ENCODE measurements at regions not wholly inside any gene's neighbourhood (a gene's known extent, or its start where the extent isn't known, plus 50 kb on each side); places are given as distances from the start of the nearest gene placed in this dataset.

- no peak for DNase-seq (ENCODE audit: low read depth, low spot score)
- no peak for TF ChIP-seq FOXP2 (optimal IDR thresholded peaks at IDR 0.05; ENCODE audit: control extremely low read depth, extremely low read length, insufficient read depth)
- no peak for TF ChIP-seq POLR2AphosphoS5 (IDR thresholded peaks at IDR 0.05; ENCODE audit: borderline replicate concordance, low read depth, low read length)
- TF ChIP-seq EZH2 (IDR thresholded peaks at IDR 0.05), result no peak
- no peak overlapping the region for H3K27ac ChIP-seq
- H3K9me3 ChIP-seq (ENCODE audit: low read depth, low read length), result no peaks in the 10 kb centered on the region
- no peak overlapping the region for H3K4me3 ChIP-seq
- H3K9ac ChIP-seq (ENCODE audit: insufficient read length), result no peak overlapping the region
- no peaks in the 10 kb centered on the region for H3K36me3 ChIP-seq (ENCODE audit: insufficient read depth, low read length)
These were observed 50.0 kb upstream of the ABLIM1 start for GRCh38 chr10:114708084-114708483.

GRCh38 chr10:114708717-114709335 is 50.8 kb upstream of the ABLIM1 start:
- DNase-seq (ENCODE audit: low read depth, low spot score), result no peak
- Histone ChIP-seq H3K27ac (no peak overlapping the region), H3K36me3 (ENCODE audit: insufficient read depth, low read length) (no peaks in the 10 kb centered on the region), H3K9me3 (ENCODE audit: low read depth, low read length) (no peaks in the 10 kb centered on the region), H3K4me3 (no peak overlapping the region), H3K9ac (ENCODE audit: insufficient read length) (no peak overlapping the region)
- TF ChIP-seq EZH2 (IDR thresholded peaks at IDR 0.05) (no peak), FOXP2 (optimal IDR thresholded peaks at IDR 0.05; ENCODE audit: control extremely low read depth, extremely low read length, insufficient read depth) (no peak), POLR2AphosphoS5 (IDR thresholded peaks at IDR 0.05; ENCODE audit: borderline replicate concordance, low read depth, low read length) (no peak)

- Histone ChIP-seq H3K4me3 (no peak overlapping the region), H3K36me3 (ENCODE audit: insufficient read depth, low read length) (no peaks in the 10 kb centered on the region), H3K9me3 (ENCODE audit: low read depth, low read length) (no peaks in the 10 kb centered on the region), H3K27ac (no peak overlapping the region), H3K9ac (ENCODE audit: insufficient read length) (no peak overlapping the region)
- TF ChIP-seq POLR2AphosphoS5 (IDR thresholded peaks at IDR 0.05; ENCODE audit: borderline replicate concordance, low read depth, low read length), result no peak
- TF ChIP-seq FOXP2 (optimal IDR thresholded peaks at IDR 0.05; ENCODE audit: control extremely low read depth, extremely low read length, insufficient read depth), result no peak
- no peak for TF ChIP-seq EZH2 (IDR thresholded peaks at IDR 0.05)
- no peak for DNase-seq (ENCODE audit: low read depth, low spot score)
These were observed 51.9 kb upstream of the ABLIM1 start for GRCh38 chr10:114709984-114710383.

GRCh38 chr10:114711176-114711868 is 53.2 kb upstream of the ABLIM1 start:
- Histone ChIP-seq H3K36me3 (ENCODE audit: insufficient read depth, low read length) (no peaks in the 10 kb centered on the region), H3K9ac (ENCODE audit: insufficient read length) (no peak overlapping the region), H3K27ac (no peak overlapping the region), H3K9me3 (ENCODE audit: low read depth, low read length) (no peaks in the 10 kb centered on the region), H3K4me3 (no peak overlapping the region)
- TF ChIP-seq POLR2AphosphoS5 (IDR thresholded peaks at IDR 0.05; ENCODE audit: borderline replicate concordance, low read depth, low read length), result no peak
- TF ChIP-seq EZH2 (IDR thresholded peaks at IDR 0.05), result no peak
- no peak for TF ChIP-seq FOXP2 (optimal IDR thresholded peaks at IDR 0.05; ENCODE audit: control extremely low read depth, extremely low read length, insufficient read depth)
- DNase-seq (ENCODE audit: low read depth, low spot score), result no peak

GRCh38 chr10:114711869-114712250 is 53.8 kb upstream of the ABLIM1 start:
- H3K9ac ChIP-seq (ENCODE audit: insufficient read length), result no peak overlapping the region
- TF ChIP-seq FOXP2 (optimal IDR thresholded peaks at IDR 0.05; ENCODE audit: control extremely low read depth, extremely low read length, insufficient read depth), result no peak
- TF ChIP-seq POLR2AphosphoS5 (IDR thresholded peaks at IDR 0.05; ENCODE audit: borderline replicate concordance, low read depth, low read length), result no peak
- no peak for TF ChIP-seq EZH2 (IDR thresholded peaks at IDR 0.05)
- no peak for DNase-seq (ENCODE audit: low read depth, low spot score)
- H3K36me3 ChIP-seq (ENCODE audit: insufficient read depth, low read length), result no peaks in the 10 kb centered on the region
- no peaks in the 10 kb centered on the region for H3K9me3 ChIP-seq (ENCODE audit: low read depth, low read length)
- H3K4me3 ChIP-seq, result no peak overlapping the region
- no peak overlapping the region for H3K27ac ChIP-seq

- H3K9me3 ChIP-seq (ENCODE audit: low read depth, low read length), result no peaks in the 10 kb centered on the region
- no peak overlapping the region for H3K27ac ChIP-seq
- no peak overlapping the region for H3K9ac ChIP-seq (ENCODE audit: insufficient read length)
- DNase-seq (ENCODE audit: low read depth, low spot score), result no peak
- H3K4me3 ChIP-seq, result no peak overlapping the region
- H3K36me3 ChIP-seq (ENCODE audit: insufficient read depth, low read length), result no peaks in the 10 kb centered on the region
- TF ChIP-seq POLR2AphosphoS5 (IDR thresholded peaks at IDR 0.05; ENCODE audit: borderline replicate concordance, low read depth, low read length) (no peak), FOXP2 (optimal IDR thresholded peaks at IDR 0.05; ENCODE audit: control extremely low read depth, extremely low read length, insufficient read depth) (no peak), EZH2 (IDR thresholded peaks at IDR 0.05) (no peak)
These were observed 55.5 kb upstream of the ABLIM1 start for GRCh38 chr10:114713525-114714090.

- TF ChIP-seq FOXP2 (optimal IDR thresholded peaks at IDR 0.05; ENCODE audit: control extremely low read depth, extremely low read length, insufficient read depth), result no peak
- no peak for TF ChIP-seq POLR2AphosphoS5 (IDR thresholded peaks at IDR 0.05; ENCODE audit: borderline replicate concordance, low read depth, low read length)
- no peak for TF ChIP-seq EZH2 (IDR thresholded peaks at IDR 0.05)
- Histone ChIP-seq H3K36me3 (ENCODE audit: insufficient read depth, low read length) (no peaks in the 10 kb centered on the region), H3K27ac (no peak overlapping the region), H3K4me3 (no peak overlapping the region), H3K9me3 (ENCODE audit: low read depth, low read length) (no peaks in the 10 kb centered on the region), H3K9ac (ENCODE audit: insufficient read length) (no peak overlapping the region)
- DNase-seq (ENCODE audit: low read depth, low spot score), result no peak
These were observed 56.2 kb upstream of the ABLIM1 start for GRCh38 chr10:114714281-114714741.

- TF ChIP-seq POLR2AphosphoS5 (IDR thresholded peaks at IDR 0.05; ENCODE audit: borderline replicate concordance, low read depth, low read length) (no peak), FOXP2 (optimal IDR thresholded peaks at IDR 0.05; ENCODE audit: control extremely low read depth, extremely low read length, insufficient read depth) (no peak), EZH2 (IDR thresholded peaks at IDR 0.05) (no peak)
- Histone ChIP-seq H3K9ac (ENCODE audit: insufficient read length) (no peak overlapping the region), H3K9me3 (ENCODE audit: low read depth, low read length) (no peaks in the 10 kb centered on the region), H3K36me3 (ENCODE audit: insufficient read depth, low read length) (no peaks in the 10 kb centered on the region), H3K4me3 (no peak overlapping the region), H3K27ac (no peak overlapping the region)
- DNase-seq (ENCODE audit: low read depth, low spot score), result no peak
These were observed 57.1 kb upstream of the ABLIM1 start for GRCh38 chr10:114715171-114715670.
